Activated CD8-positive, alpha-beta memory T cell treated with anti-CD3 and anti-CD28 coated beads, Interleukin-2, amount 10 ng/mL, durations not matched to agents 7 days and 5 days (primary cell): ENCODE measurements at regions not wholly inside any gene's neighbourhood (a gene's known extent, or its start where the extent isn't known, plus 50 kb on each side); places are given as distances from the start of the nearest gene placed in this dataset.

ENCODE experiments used
- ATAC-seq: fragments of 150-1000 bp; cut with Tn5 transposase; one replicate; pipeline ENCODE4 v1.10.0; 2021; ENCODE audit warnings: moderate library complexity
- CTCF ChIA-PET: fragments of 350-600 bp; sonication (Branson Sonifier 250); formaldehyde crosslinking; loops from one replicate; lab custom pipeline; 2021; ENCODE audit warnings: antibody characterized with exemption; lab: Charles Lee
- DNase-seq: peaks from one replicate; pipeline ENCODE4 v3.0.0-alpha.2; 2020
- H3K27ac Mint-ChIP-seq: one replicate; pipeline ENCODE4 v1.8.0; 2021; ENCODE audit warnings: mild to moderate bottlenecking, mixed read lengths
- H3K27me3 Mint-ChIP-seq: one replicate; pipeline ENCODE4 v1.8.0; 2021; ENCODE audit warnings: mixed read lengths
- H3K36me3 Mint-ChIP-seq: one replicate; pipeline ENCODE4 v1.8.0; 2021; ENCODE audit warnings: mild to moderate bottlenecking, mixed read lengths
- H3K4me1 Mint-ChIP-seq: one replicate; pipeline ENCODE4 v1.8.0; 2021; ENCODE audit warnings: mixed read lengths
- H3K4me3 Mint-ChIP-seq: one replicate; pipeline ENCODE4 v1.8.0; 2021; ENCODE audit warnings: mild to moderate bottlenecking, moderate library complexity, mixed read lengths
- H3K9me3 Mint-ChIP-seq: one replicate; pipeline ENCODE4 v1.8.0; 2022; ENCODE audit warnings: low read depth, mixed read lengths

GRCh38 chr1:10936998-10937901 is 75.2 kb upstream of the TARDBP start:
- peaks cover 23% of the 10 kb centered on the region for H3K4me1 Mint-ChIP-seq
- CTCF ChIA-PET: interaction anchor here (0.7 to 0.9 kb wide), 3 partner anchors 24 to 430 kb away, joined by 3 to 4 read pairs (median 4); no protein-coding TSS in a partner anchor
- ATAC-seq (no peak), DNase-seq (no peak)
- no peak overlapping the region for H3K4me3 Mint-ChIP-seq
- no peaks in the 10 kb centered on the region for H3K9me3 Mint-ChIP-seq
- peaks cover 42% of the 10 kb centered on the region for H3K27me3 Mint-ChIP-seq
- no peaks in the 10 kb centered on the region for H3K36me3 Mint-ChIP-seq
- no peak overlapping the region for H3K27ac Mint-ChIP-seq

DNA sequence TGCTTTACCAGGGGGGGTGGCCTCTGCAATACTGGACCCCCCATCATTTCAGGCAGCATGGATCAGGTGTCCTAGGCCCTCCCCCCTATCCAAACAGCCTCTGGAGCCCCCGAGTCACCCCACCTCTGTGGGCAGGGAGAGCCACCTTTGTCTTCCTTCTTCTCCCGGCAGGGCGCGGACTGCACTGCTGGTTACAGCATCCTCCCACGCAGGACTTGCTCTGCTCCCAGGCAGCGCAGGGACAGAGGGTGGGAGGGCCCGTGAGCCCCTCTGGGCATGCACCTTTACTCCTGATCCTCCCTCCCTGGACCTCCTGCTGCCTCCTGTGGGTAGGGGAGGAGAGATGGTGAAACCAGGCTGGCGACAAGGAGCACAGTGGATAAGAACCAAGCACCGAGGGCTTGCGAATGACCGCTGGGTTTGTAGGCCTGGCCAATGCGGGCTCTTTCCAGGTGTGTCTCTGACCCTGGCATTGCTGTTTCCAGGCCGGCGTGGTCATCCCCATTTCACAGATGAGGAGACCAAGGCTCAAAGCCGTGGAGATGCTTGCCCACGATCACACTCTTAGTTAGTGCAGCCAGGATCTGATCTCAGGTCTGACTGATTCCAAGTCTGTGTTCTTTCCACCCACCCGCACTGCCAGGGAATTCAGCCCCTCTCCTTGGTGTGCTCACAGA is 73.6 kb upstream of the TARDBP start:
- no peak overlapping the region for H3K27ac Mint-ChIP-seq
- CTCF ChIA-PET: interaction anchor here (1.0 kb wide), 1 partner anchor 444 kb away, joined by 3 read pairs; no protein-coding TSS in a partner anchor

DNA sequence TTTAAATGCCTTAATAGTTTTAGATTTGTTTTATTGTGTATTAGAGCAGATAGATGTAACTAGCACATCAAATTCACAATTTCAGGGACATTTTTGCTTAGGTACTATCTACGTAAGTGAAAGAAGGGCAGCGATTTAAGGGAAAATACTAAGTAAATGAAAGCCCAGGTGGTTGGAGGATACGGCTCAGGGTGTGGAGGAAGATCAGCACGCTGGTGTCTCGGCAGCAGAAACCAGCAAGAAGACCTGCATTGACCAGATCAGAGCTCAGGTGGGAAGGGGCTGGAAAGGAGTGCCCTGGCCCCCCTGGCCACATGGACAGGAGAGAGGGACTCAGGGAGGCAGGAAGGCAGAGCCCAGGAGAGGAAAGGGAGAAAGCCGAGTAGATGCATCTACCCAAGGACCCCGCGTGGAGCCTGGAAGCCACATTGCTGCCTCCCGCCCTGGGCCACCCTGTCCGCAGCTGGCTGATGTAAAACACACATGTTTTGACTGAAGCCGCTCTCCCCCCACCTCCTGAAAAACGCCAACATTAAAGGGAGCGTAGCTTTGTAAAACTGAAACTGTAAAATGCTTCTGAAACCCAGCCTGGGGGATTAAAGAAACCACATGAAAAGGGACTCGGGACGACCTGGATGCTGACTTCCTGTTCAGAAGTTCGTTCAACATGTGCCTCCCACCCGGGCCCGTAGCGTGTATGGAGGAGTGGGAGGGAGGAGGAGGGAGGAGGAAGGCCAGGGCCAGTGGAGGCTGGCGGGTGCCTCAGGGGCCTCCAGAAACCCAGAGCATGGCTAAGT is 72.6 kb upstream of the TARDBP start:
- peak; percentile 67 for DNase-seq
- peaks cover 58% of the 10 kb centered on the region for H3K27me3 Mint-ChIP-seq
- ATAC-seq: peak; percentile 77

More for the DNA sequence above, 73.6 kb upstream of the TARDBP start:
- DNase-seq (no peak), ATAC-seq (no peak)
- H3K4me1 Mint-ChIP-seq: peaks cover 20% of the 10 kb centered on the region
- H3K27me3 Mint-ChIP-seq: peaks cover 54% of the 10 kb centered on the region
- no peaks in the 10 kb centered on the region for H3K36me3 Mint-ChIP-seq
- no peak overlapping the region for H3K4me3 Mint-ChIP-seq
- no peaks in the 10 kb centered on the region for H3K9me3 Mint-ChIP-seq

GRCh38 chr1:10940451-10940804 is 72.0 kb upstream of the TARDBP start:
- Mint-ChIP-seq H3K4me3 (peak overlapping the region; percentile 60), H3K9me3 (no peaks in the 10 kb centered on the region), H3K36me3 (no peaks in the 10 kb centered on the region), H3K27me3 (peaks cover 61% of the 10 kb centered on the region), H3K27ac (no peak overlapping the region), H3K4me1 (peaks cover 24% of the 10 kb centered on the region)
- CTCF ChIA-PET: interaction anchor here (0.9 to 1.6 kb wide), 3 partner anchors 22 to 445 kb away, joined by 3 to 8 read pairs (median 6); no protein-coding TSS in a partner anchor
- ATAC-seq (no peak), DNase-seq (no peak)

More for the DNA sequence above, 72.6 kb upstream of the TARDBP start:
- no peaks in the 10 kb centered on the region for H3K36me3 Mint-ChIP-seq
- CTCF ChIA-PET: interaction anchor here (0.9 to 1.6 kb wide), 3 partner anchors 22 to 445 kb away, joined by 3 to 8 read pairs (median 6); no protein-coding TSS in a partner anchor
- peak overlapping the region; percentile 60 for H3K4me3 Mint-ChIP-seq
- H3K27ac Mint-ChIP-seq: peak overlapping the region; percentile 61
- peaks cover 24% of the 10 kb centered on the region for H3K4me1 Mint-ChIP-seq
- no peaks in the 10 kb centered on the region for H3K9me3 Mint-ChIP-seq

GRCh38 chr1:10940838-10941237 is 71.6 kb upstream of the TARDBP start:
- Mint-ChIP-seq H3K4me3 (no peak overlapping the region), H3K36me3 (no peaks in the 10 kb centered on the region), H3K4me1 (peaks cover 24% of the 10 kb centered on the region), H3K27ac (no peak overlapping the region), H3K27me3 (peaks cover 64% of the 10 kb centered on the region), H3K9me3 (no peaks in the 10 kb centered on the region)
- ATAC-seq (no peak), DNase-seq (no peak)
- CTCF ChIA-PET: interaction anchor here (0.9 to 1.6 kb wide), 3 partner anchors 23 to 446 kb away, joined by 3 to 8 read pairs (median 6); no protein-coding TSS in a partner anchor

DNA sequence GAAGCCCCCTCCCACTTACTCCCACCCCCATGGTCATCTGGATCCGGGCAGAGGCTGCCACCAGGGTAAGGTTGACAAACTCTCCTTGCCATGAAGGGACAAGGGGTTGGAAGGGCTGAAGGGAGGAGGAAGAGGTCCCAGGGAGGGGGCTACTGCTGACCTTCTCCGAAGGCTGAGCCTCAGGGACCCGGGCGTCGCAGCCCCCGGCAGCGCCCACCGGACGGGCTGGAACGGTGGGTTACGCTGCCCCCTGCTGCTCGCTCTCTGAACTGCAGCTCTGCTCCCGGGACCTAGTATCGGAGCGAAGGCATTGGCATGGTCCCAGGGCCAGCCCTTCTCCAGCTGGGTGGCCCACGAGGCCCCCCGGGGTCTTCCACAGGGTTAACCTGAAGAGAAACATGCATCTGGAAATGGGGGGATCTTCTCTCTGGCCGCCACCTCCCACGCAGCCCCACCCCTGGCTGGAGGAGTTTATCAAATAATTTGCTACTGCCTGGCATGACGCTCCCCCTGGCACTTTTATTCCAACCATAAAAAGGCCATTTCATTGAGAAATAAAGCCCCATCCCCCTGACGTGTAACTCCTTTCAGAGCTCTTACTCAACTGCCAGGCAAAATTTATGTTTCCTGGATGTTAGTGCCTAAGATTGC is 70.4 kb upstream of the TARDBP start:
- CTCF ChIA-PET: interaction anchor here (0.6 to 1.6 kb wide), 22 partner anchors 10 to 511 kb away, joined by 3 to 7 read pairs (median 4); partner anchors contain the start of gene CENPS
- Mint-ChIP-seq H3K4me3 (no peak overlapping the region), H3K27me3 (peaks cover 61% of the 10 kb centered on the region), H3K9me3 (no peaks in the 10 kb centered on the region), H3K4me1 (peaks cover 24% of the 10 kb centered on the region), H3K27ac (no peak overlapping the region), H3K36me3 (no peaks in the 10 kb centered on the region)
- DNase-seq (peak; percentile 64), ATAC-seq (peak; percentile 48)

- DNase-seq (no peak), ATAC-seq (no peak)
- H3K36me3 Mint-ChIP-seq: no peaks in the 10 kb centered on the region
- H3K4me1 Mint-ChIP-seq: peaks cover 24% of the 10 kb centered on the region
- H3K9me3 Mint-ChIP-seq: no peaks in the 10 kb centered on the region
- H3K27ac Mint-ChIP-seq: no peak overlapping the region
- CTCF ChIA-PET: interaction anchor here (0.6 to 1.6 kb wide), 20 partner anchors 11 to 512 kb away, joined by 3 to 7 read pairs (median 4); partner anchors contain the start of gene CENPS
- H3K27me3 Mint-ChIP-seq: peaks cover 57% of the 10 kb centered on the region
- H3K4me3 Mint-ChIP-seq: no peak overlapping the region
These were observed 69.9 kb upstream of the TARDBP start for GRCh38 chr1:10942542-10942912.

- Mint-ChIP-seq H3K27ac (no peak overlapping the region), H3K9me3 (no peaks in the 10 kb centered on the region), H3K36me3 (no peaks in the 10 kb centered on the region), H3K4me1 (peaks cover 24% of the 10 kb centered on the region), H3K4me3 (no peak overlapping the region), H3K27me3 (peaks cover 53% of the 10 kb centered on the region)
- CTCF ChIA-PET: no interaction called here
- no peak for ATAC-seq
- no peak for DNase-seq
These were observed 69.4 kb upstream of the TARDBP start for GRCh38 chr1:10943041-10943440.

GRCh38 chr1:10943991-10944730 is 68.3 kb upstream of the TARDBP start:
- Mint-ChIP-seq H3K27ac (no peak overlapping the region), H3K9me3 (no peaks in the 10 kb centered on the region), H3K36me3 (no peaks in the 10 kb centered on the region), H3K4me1 (peaks cover 24% of the 10 kb centered on the region), H3K27me3 (peaks cover 46% of the 10 kb centered on the region), H3K4me3 (no peak overlapping the region)
- CTCF ChIA-PET: interaction anchor here (0.5 to 1.3 kb wide), 2 partner anchors 22 to 311 kb away, joined by 3 to 4 read pairs; no protein-coding TSS in a partner anchor
- DNase-seq: no peak
- ATAC-seq: no peak

GRCh38 chr1:10945991-10946509 is 66.4 kb upstream of the TARDBP start:
- no peaks in the 10 kb centered on the region for H3K36me3 Mint-ChIP-seq
- peaks cover 38% of the 10 kb centered on the region for H3K27me3 Mint-ChIP-seq
- H3K4me1 Mint-ChIP-seq: peaks cover 7% of the 10 kb centered on the region
- H3K27ac Mint-ChIP-seq: no peak overlapping the region
- DNase-seq (no peak), ATAC-seq (no peak)
- H3K4me3 Mint-ChIP-seq: no peak overlapping the region
- CTCF ChIA-PET: interaction anchor here (1.0 kb wide), 1 partner anchor 13 kb away, joined by 3 read pairs; no protein-coding TSS in a partner anchor
- no peaks in the 10 kb centered on the region for H3K9me3 Mint-ChIP-seq

GRCh38 chr1:10947181-10947580 is 65.3 kb upstream of the TARDBP start:
- DNase-seq (no peak), ATAC-seq (no peak)
- H3K36me3 Mint-ChIP-seq: no peaks in the 10 kb centered on the region
- CTCF ChIA-PET: no interaction called here
- peaks cover 4% of the 10 kb centered on the region for H3K4me1 Mint-ChIP-seq
- peaks cover 41% of the 10 kb centered on the region for H3K27me3 Mint-ChIP-seq
- H3K9me3 Mint-ChIP-seq: no peaks in the 10 kb centered on the region
- H3K27ac Mint-ChIP-seq: no peak overlapping the region
- H3K4me3 Mint-ChIP-seq: no peak overlapping the region
